ENCODE measurements at regions not wholly inside any gene's neighbourhood (a gene's known extent, or its start where the extent isn't known, plus 50 kb on each side); places are given as distances from the start of the nearest gene placed in this dataset.
A peak's percentile ranks its signal among the peaks of the same experiment; 100 is the strongest.

DNA sequence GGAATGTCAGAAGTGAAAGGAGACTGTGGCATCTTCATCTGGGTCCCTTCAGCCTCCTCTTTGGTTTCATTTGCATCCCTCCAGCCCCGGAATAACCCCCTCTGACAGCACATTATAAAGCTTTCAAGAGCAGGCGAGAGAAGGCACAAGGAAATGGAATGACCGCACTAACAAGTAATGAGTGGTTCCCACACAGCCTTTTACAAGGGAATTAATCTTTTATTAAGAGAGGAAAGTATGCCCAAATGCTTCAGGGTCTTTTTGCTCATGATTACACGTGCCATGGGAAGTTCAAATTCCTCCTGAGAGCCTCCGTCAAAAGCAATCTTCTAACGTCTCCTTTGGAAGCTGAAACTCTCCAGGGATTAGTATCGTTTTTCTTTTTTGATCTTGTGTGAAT lies 347.0 kb downstream of the BTBD3 start:
- Histone ChIP-seq H2AFZ (no peak overlapping the region), H3K4me2 (peak overlapping the region; percentile 58), H3K36me3 (replicated peaks; ENCODE audit: insufficient read depth, low read depth) (no peaks in the 10 kb centered on the region), H4K20me1 (ENCODE audit: insufficient read depth, poor library complexity, severe bottlenecking) (no peaks in the 10 kb centered on the region), H3K27ac (no peak overlapping the region), H3K27me3 (no peaks in the 10 kb centered on the region), H3K4me3 (no peak overlapping the region), H3K4me1 (ENCODE audit: insufficient read depth) (no peaks in the 10 kb centered on the region), H3K9me2 (replicated peaks; ENCODE audit: insufficient read depth) (no peaks in the 10 kb centered on the region), H3K79me2 (no peaks in the 10 kb centered on the region), H3K9me3 (ENCODE audit: low read depth) (no peaks in the 10 kb centered on the region)
- WGBS (ENCODE audit: low lambda C conversion rate, missing lambda C conversion rate), result 53% methylated on average over 7 of the region's 7 CpGs
- DNase-seq (ENCODE audit: low spot score), result no peak
- no peak for TF ChIP-seq CTCF (IDR thresholded peaks at IDR 0.05; ENCODE audit: poor library complexity)
- no peak for TF ChIP-seq EZH2phosphoT487 (IDR thresholded peaks at IDR 0.05; ENCODE audit: low read depth, severe bottlenecking, unreplicated experiment)
- no peak for TF ChIP-seq EZH2 (IDR thresholded peaks at IDR 0.05; ENCODE audit: borderline replicate concordance)

GRCh38 chr20:12265662-12266061 lies 348.0 kb downstream of the BTBD3 start:
- H3K4me1 ChIP-seq (ENCODE audit: insufficient read depth), result no peaks in the 10 kb centered on the region
- no peaks in the 10 kb centered on the region for H3K27me3 ChIP-seq
- H3K36me3 ChIP-seq (replicated peaks; ENCODE audit: insufficient read depth, low read depth), result no peaks in the 10 kb centered on the region
- H2AFZ ChIP-seq, result no peak overlapping the region
- H3K9me2 ChIP-seq (replicated peaks; ENCODE audit: insufficient read depth), result no peaks in the 10 kb centered on the region
- H3K79me2 ChIP-seq, result no peaks in the 10 kb centered on the region
- DNase-seq (ENCODE audit: low spot score), result no peak
- no peak overlapping the region for H3K4me3 ChIP-seq
- no peaks in the 10 kb centered on the region for H4K20me1 ChIP-seq (ENCODE audit: insufficient read depth, poor library complexity, severe bottlenecking)
- H3K9me3 ChIP-seq (ENCODE audit: low read depth), result no peaks in the 10 kb centered on the region
- no peak for TF ChIP-seq EZH2 (IDR thresholded peaks at IDR 0.05; ENCODE audit: borderline replicate concordance)
- TF ChIP-seq CTCF (IDR thresholded peaks at IDR 0.05; ENCODE audit: poor library complexity), result no peak
- no peak for TF ChIP-seq EZH2phosphoT487 (IDR thresholded peaks at IDR 0.05; ENCODE audit: low read depth, severe bottlenecking, unreplicated experiment)
- H3K27ac ChIP-seq, result no peak overlapping the region
- 93% methylated on average over 8 of the region's 8 CpGs for WGBS (ENCODE audit: low lambda C conversion rate, missing lambda C conversion rate)
- H3K4me2 ChIP-seq, result no peak overlapping the region

DNA sequence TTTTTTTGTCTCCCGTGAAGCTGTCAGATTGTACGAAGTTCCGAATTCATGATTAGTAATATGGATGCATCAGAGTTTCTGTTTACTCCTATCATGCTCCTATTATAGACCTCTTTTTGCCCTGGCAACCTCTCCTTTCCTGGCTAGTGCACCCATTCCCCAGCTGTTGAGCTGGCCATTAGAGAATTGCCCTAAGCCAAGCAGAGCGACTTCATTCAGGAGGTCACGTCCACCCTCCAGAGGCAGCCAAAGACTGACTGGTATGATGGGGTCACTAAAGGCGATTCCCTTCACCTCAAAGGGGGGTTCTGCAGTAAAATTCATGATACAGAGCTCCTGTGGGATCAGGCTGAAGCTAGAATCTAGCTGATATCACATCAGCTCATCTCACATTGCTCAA lies 351.9 kb downstream of the BTBD3 start:
- Histone ChIP-seq H3K79me2 (no peaks in the 10 kb centered on the region), H3K4me2 (no peak overlapping the region), H3K36me3 (replicated peaks; ENCODE audit: insufficient read depth, low read depth) (no peaks in the 10 kb centered on the region), H2AFZ (no peak overlapping the region), H3K27ac (no peak overlapping the region), H3K9me3 (ENCODE audit: low read depth) (no peaks in the 10 kb centered on the region), H3K27me3 (no peaks in the 10 kb centered on the region), H3K4me1 (ENCODE audit: insufficient read depth) (no peaks in the 10 kb centered on the region), H3K9me2 (replicated peaks; ENCODE audit: insufficient read depth) (no peaks in the 10 kb centered on the region), H3K4me3 (no peak overlapping the region), H4K20me1 (ENCODE audit: insufficient read depth, poor library complexity, severe bottlenecking) (no peaks in the 10 kb centered on the region)
- no peak for TF ChIP-seq EZH2 (IDR thresholded peaks at IDR 0.05; ENCODE audit: borderline replicate concordance)
- no peak for TF ChIP-seq EZH2phosphoT487 (IDR thresholded peaks at IDR 0.05; ENCODE audit: low read depth, severe bottlenecking, unreplicated experiment)
- no peak for TF ChIP-seq CTCF (IDR thresholded peaks at IDR 0.05; ENCODE audit: poor library complexity)
- WGBS (ENCODE audit: low lambda C conversion rate, missing lambda C conversion rate), result 87% methylated on average over 6 of the region's 6 CpGs
- DNase-seq (ENCODE audit: low spot score), result no peak

GRCh38 chr20:12270863-12271262 lies 353.2 kb downstream of the BTBD3 start:
- H3K9me3 ChIP-seq (ENCODE audit: low read depth), result no peaks in the 10 kb centered on the region
- no peaks in the 10 kb centered on the region for H3K27me3 ChIP-seq
- DNase-seq (ENCODE audit: low spot score), result no peak
- no peaks in the 10 kb centered on the region for H3K36me3 ChIP-seq (replicated peaks; ENCODE audit: insufficient read depth, low read depth)
- H3K9me2 ChIP-seq (replicated peaks; ENCODE audit: insufficient read depth), result no peaks in the 10 kb centered on the region
- no peak overlapping the region for H2AFZ ChIP-seq
- H3K4me2 ChIP-seq, result no peak overlapping the region
- no peak for TF ChIP-seq CTCF (IDR thresholded peaks at IDR 0.05; ENCODE audit: poor library complexity)
- no peak for TF ChIP-seq EZH2 (IDR thresholded peaks at IDR 0.05; ENCODE audit: borderline replicate concordance)
- no peak for TF ChIP-seq EZH2phosphoT487 (IDR thresholded peaks at IDR 0.05; ENCODE audit: low read depth, severe bottlenecking, unreplicated experiment)
- H3K4me1 ChIP-seq (ENCODE audit: insufficient read depth), result no peaks in the 10 kb centered on the region
- no peak overlapping the region for H3K4me3 ChIP-seq
- WGBS (ENCODE audit: low lambda C conversion rate, missing lambda C conversion rate), result 86% methylated on average over 4 of the region's 4 CpGs
- no peak overlapping the region for H3K27ac ChIP-seq
- H4K20me1 ChIP-seq (ENCODE audit: insufficient read depth, poor library complexity, severe bottlenecking), result no peaks in the 10 kb centered on the region
- H3K79me2 ChIP-seq, result no peaks in the 10 kb centered on the region

All from hepatocyte (in vitro differentiated cells).